Sigmoid colon (tissue), 6 donors: ENCODE measurements at regions not wholly inside any gene's neighbourhood (a gene's known extent, or its start where the extent isn't known, plus 50 kb on each side); places are given as distances from the start of the nearest gene placed in this dataset.
"Not testable (repeated sequence)": the region's sequence is repeated elsewhere in the genome, so short reads cannot be mapped to it uniquely, and the experiment has no call there.

Experiments used
- DNase-seq: peaks from one replicate; pipeline ENCODE4 v3.0.0-alpha.2; 2019
- H3K27ac ChIP-seq, 4 donors: fragments of 200-600 bp; sonication (generic); one replicate each; pipeline ENCODE4 v1.5.1; 2016 to 2019; ENCODE audit warnings: mild to moderate bottlenecking in 1 of 4
- H3K27me3 ChIP-seq, 3 donors: fragments of 200-600 bp; sonication (generic); one replicate each; pipeline ENCODE4 v1.5.1; 2019; ENCODE audit warnings: mild to moderate bottlenecking in 1 of 3
- H3K36me3 ChIP-seq, 4 donors: fragments of 200-600 bp; sonication (generic); one replicate each; pipeline ENCODE4 v1.5.1; 2016 to 2019
- H3K4me1 ChIP-seq, 4 donors: fragments of 200-600 bp; sonication (generic); one replicate each; pipeline ENCODE4 v1.5.1; 2017 to 2019
- H3K4me3 ChIP-seq, 4 donors: fragments of 200-600 bp; sonication (generic); one replicate each; pipeline ENCODE4 v1.5.1; 2017 to 2019; ENCODE audit warnings: mild to moderate bottlenecking in 2 of 4, moderate library complexity in 1 of 4
- H3K9me3 ChIP-seq, 4 donors: fragments of 200-600 bp in 3 of 4; sonication (generic) in 3 of 4; one replicate each; pipeline versions ENCODE4 v1.5.1 to v1.6.1; 2013 to 2019
- CTCF ChIP-seq, 4 experiments: fragments of 450-650 bp in 3 of 4; fragments of 200-600 bp in 1 of 4; IDR thresholded peaks; one replicate each; pipeline ENCODE4 v1.5.1; 2016 to 2019; ENCODE audit warnings: antibody characterized with exemption in 4 of 4, mild to moderate bottlenecking in 3 of 4, moderate library complexity in 2 of 4
- EP300 ChIP-seq, 4 donors: sonication (generic); formaldehyde crosslinking; IDR thresholded peaks; one replicate each; pipeline ENCODE4 v1.6.1; 2017; ENCODE audit warnings: antibody characterized with exemption in 4 of 4
- POLR2A ChIP-seq, 2 donors: fragments of 450-650 bp; IDR thresholded peaks; one replicate each; pipeline ENCODE4 v1.6.1; 2016; ENCODE audit warnings: antibody characterized with exemption in 2 of 2, mild to moderate bottlenecking in 2 of 2, moderate library complexity in 2 of 2
- POLR2AphosphoS5 ChIP-seq, 4 donors: sonication (generic); formaldehyde crosslinking; IDR thresholded peaks; one replicate each; pipeline ENCODE4 v1.6.1; 2017; ENCODE audit warnings: antibody characterized with exemption in 4 of 4
- WGBS, 2 donors: extraction: QIAGEN DNeasy Blood & Tissue Kit; methylation state at CpG; one replicate each; pipeline ENCODE4 v1.1.7; 2013; 5-methylcytosine and 5-hydroxymethylcytosine counted together
- intact Hi-C: fragments of 100-400 bp; cut with DNase I; formaldehyde crosslinking; loops from one replicate; pipeline ENCODE4 v1.15.1; 2023
- donor health status: healthy with polysubstance abuse.
- donor health status: healthy.

- Histone ChIP-seq H3K27me3 (no peaks in the 10 kb centered on the region), H3K27ac (peak overlapping the region in 1 of 4 donors; percentile 27), H3K4me1 (no peaks in the 10 kb centered on the region), H3K9me3 (no peaks in the 10 kb centered on the region), H3K4me3 (no peak overlapping the region), H3K36me3 (no peaks in the 10 kb centered on the region)
- no peak for DNase-seq
- TF ChIP-seq EP300 (IDR thresholded peaks at IDR 0.05) (no peak), CTCF (IDR thresholded peaks at IDR 0.05) (no peak), POLR2AphosphoS5 (IDR thresholded peaks at IDR 0.05) (no peak), POLR2A (IDR thresholded peaks at IDR 0.05) (no peak)
- intact Hi-C loops = no loop called here
- 81 to 87% methylated on average over 7 of the region's 7 CpGs for WGBS, 2 donors
Observed at GRCh38 chr18:60020107-60020925, 120.5 kb downstream of the PMAIP1 start.

GRCh38 chr18:60019463-60019840, 119.7 kb downstream of the PMAIP1 start:
- WGBS, 2 donors = 74 to 81% methylated on average over 4 of the region's 4 CpGs
- H3K27ac ChIP-seq = no peak overlapping the region
- no peak overlapping the region for H3K4me3 ChIP-seq
- no peaks in the 10 kb centered on the region for H3K4me1 ChIP-seq
- TF ChIP-seq POLR2A (IDR thresholded peaks at IDR 0.05) (no peak), CTCF (IDR thresholded peaks at IDR 0.05) (no peak), EP300 (IDR thresholded peaks at IDR 0.05) (no peak), POLR2AphosphoS5 (IDR thresholded peaks at IDR 0.05) (no peak)
- H3K9me3 ChIP-seq = no peaks in the 10 kb centered on the region
- H3K27me3 ChIP-seq = no peaks in the 10 kb centered on the region
- no peak for DNase-seq
- intact Hi-C loops = no loop called here
- H3K36me3 ChIP-seq = no peaks in the 10 kb centered on the region

GRCh38 chr18:60018618-60019462, 119.0 kb downstream of the PMAIP1 start:
- H3K36me3 ChIP-seq = no peaks in the 10 kb centered on the region
- no peak for TF ChIP-seq EP300 (IDR thresholded peaks at IDR 0.05)
- no peak for TF ChIP-seq CTCF (IDR thresholded peaks at IDR 0.05)
- TF ChIP-seq POLR2A (IDR thresholded peaks at IDR 0.05) = no peak
- TF ChIP-seq POLR2AphosphoS5 (IDR thresholded peaks at IDR 0.05) = no peak
- 16 to 36% methylated on average over 3 of the region's 3 CpGs for WGBS, 2 donors
- intact Hi-C loops = no loop called here
- no peaks in the 10 kb centered on the region for H3K4me1 ChIP-seq
- no peaks in the 10 kb centered on the region for H3K27me3 ChIP-seq
- H3K27ac ChIP-seq = no peak overlapping the region
- no peak for DNase-seq
- H3K9me3 ChIP-seq = no peaks in the 10 kb centered on the region
- H3K4me3 ChIP-seq = no peak overlapping the region

GRCh38 chr18:60018134-60018533, 118.3 kb downstream of the PMAIP1 start:
- intact Hi-C loops, H3K36me3 ChIP-seq, H3K4me1 ChIP-seq, DNase-seq, H3K27me3 ChIP-seq, H3K9me3 ChIP-seq, H3K4me3 ChIP-seq, H3K27ac ChIP-seq: not testable (repeated sequence)
- WGBS, 2 donors = 76 to 89% methylated on average over 2 of the region's 3 CpGs

- H3K4me1 ChIP-seq = no peaks in the 10 kb centered on the region
- WGBS, 2 donors = 97% methylated on average over 21 of the region's 22 CpGs
- TF ChIP-seq POLR2A (IDR thresholded peaks at IDR 0.05) (no peak), CTCF (IDR thresholded peaks at IDR 0.05) (no peak), POLR2AphosphoS5 (IDR thresholded peaks at IDR 0.05) (no peak), EP300 (IDR thresholded peaks at IDR 0.05) (no peak)
- H3K36me3 ChIP-seq = no peaks in the 10 kb centered on the region
- no peak overlapping the region for H3K4me3 ChIP-seq
- no peak overlapping the region for H3K27ac ChIP-seq
- H3K27me3 ChIP-seq = no peaks in the 10 kb centered on the region
- no peaks in the 10 kb centered on the region for H3K9me3 ChIP-seq
- intact Hi-C loops = no loop called here
- DNase-seq = no peak
Observed at GRCh38 chr18:60017371-60017770, 117.6 kb downstream of the PMAIP1 start.

GRCh38 chr18:60015826-60016225, 116.0 kb downstream of the PMAIP1 start:
- intact Hi-C loops, H3K36me3 ChIP-seq, H3K4me3 ChIP-seq, H3K27ac ChIP-seq, H3K4me1 ChIP-seq, H3K9me3 ChIP-seq, DNase-seq, H3K27me3 ChIP-seq: not testable (repeated sequence)

GRCh38 chr18:60013148-60013547, 113.4 kb downstream of the PMAIP1 start:
- H3K27ac ChIP-seq, H3K4me1 ChIP-seq, H3K36me3 ChIP-seq, DNase-seq, H3K27me3 ChIP-seq, intact Hi-C loops, H3K9me3 ChIP-seq, H3K4me3 ChIP-seq: not testable (repeated sequence)
- whole genome bisulfite sequencing, 2 donors = 91 to 94% methylated on average over 9 of the region's 9 CpGs
